ENCODE measurements at regions not wholly inside any gene's neighbourhood (a gene's known extent, or its start where the extent isn't known, plus 50 kb on each side); places are given as distances from the start of the nearest gene placed in this dataset.

- no peak for DNase-seq
- TF ChIP-seq CTCF (conservative IDR thresholded peaks at IDR 0.05; ENCODE audit: low read depth, low read length): no peak
- TF ChIP-seq EZH2phosphoT487 (IDR thresholded peaks at IDR 0.05; ENCODE audit: borderline replicate concordance, low read length): no peak
- TF ChIP-seq EZH2 (IDR thresholded peaks at IDR 0.05; ENCODE audit: low read length, unreplicated experiment): no peak
- H3K4me2 ChIP-seq (ENCODE audit: low read length): no peak overlapping the region
- no peak overlapping the region for H2AFZ ChIP-seq (ENCODE audit: low read length)
- H3K79me2 ChIP-seq (ENCODE audit: low read length): no peaks in the 10 kb centered on the region
- no peak for ATAC-seq
- no peaks in the 10 kb centered on the region for H4K20me1 ChIP-seq (ENCODE audit: low read length)
- CTCF ChIA-PET: no interaction called here
- no peak overlapping the region for H3K4me3 ChIP-seq (ENCODE audit: low read length)
- H3K4me1 ChIP-seq (ENCODE audit: insufficient read depth, low read length): no peaks in the 10 kb centered on the region
- no peaks in the 10 kb centered on the region for H3K36me3 ChIP-seq (ENCODE audit: low read depth, low read length)
- H3F3A ChIP-seq (ENCODE audit: low read length, unreplicated experiment): no peaks in the 10 kb centered on the region
- BruUV-seq (replicated peaks): no TSS peak
- H3K9me3 ChIP-seq (ENCODE audit: low read length): no peaks in the 10 kb centered on the region
- POLR2A ChIA-PET (ENCODE audit: unreplicated experiment): no interaction called here
- no peaks in the 10 kb centered on the region for H3K27me3 ChIP-seq (ENCODE audit: low read length)
- no peak overlapping the region for H3K9ac ChIP-seq (ENCODE audit: low read length)
- no peaks in the 10 kb centered on the region for H3K9me2 ChIP-seq (replicated peaks; ENCODE audit: low read length)
- intact Hi-C loops (cut with micrococcal nuclease): no loop called here
- no peak overlapping the region for H3K27ac ChIP-seq (ENCODE audit: low read length)
Observed at GRCh38 chr2:150222942-150223341, 264.5 kb downstream of the RND3 start.

GRCh38 chr2:150222379-150222778 lies 265.1 kb downstream of the RND3 start:
- Histone ChIP-seq H3K9me2 (replicated peaks; ENCODE audit: low read length) (no peaks in the 10 kb centered on the region), H3K27me3 (ENCODE audit: low read length) (no peaks in the 10 kb centered on the region), H3K36me3 (ENCODE audit: low read depth, low read length) (no peaks in the 10 kb centered on the region), H3K4me3 (ENCODE audit: low read length) (no peak overlapping the region), H3K9ac (ENCODE audit: low read length) (no peak overlapping the region), H3K4me2 (ENCODE audit: low read length) (no peak overlapping the region), H3K9me3 (ENCODE audit: low read length) (no peaks in the 10 kb centered on the region), H3K27ac (ENCODE audit: low read length) (no peak overlapping the region), H3K4me1 (ENCODE audit: insufficient read depth, low read length) (no peaks in the 10 kb centered on the region), H3F3A (ENCODE audit: low read length, unreplicated experiment) (no peaks in the 10 kb centered on the region), H4K20me1 (ENCODE audit: low read length) (no peaks in the 10 kb centered on the region), H3K79me2 (ENCODE audit: low read length) (no peaks in the 10 kb centered on the region), H2AFZ (ENCODE audit: low read length) (no peak overlapping the region)
- ChIA-PET CTCF (no interaction called here), POLR2A (ENCODE audit: unreplicated experiment) (no interaction called here)
- ATAC-seq (no peak), DNase-seq (no peak)
- no TSS peak for BruUV-seq (replicated peaks)
- TF ChIP-seq CTCF (conservative IDR thresholded peaks at IDR 0.05; ENCODE audit: low read depth, low read length): no peak
- no peak for TF ChIP-seq EZH2phosphoT487 (IDR thresholded peaks at IDR 0.05; ENCODE audit: borderline replicate concordance, low read length)
- TF ChIP-seq EZH2 (IDR thresholded peaks at IDR 0.05; ENCODE audit: low read length, unreplicated experiment): no peak
- intact Hi-C loops (cut with micrococcal nuclease): no loop called here

GRCh38 chr2:150219861-150220260 lies 267.6 kb downstream of the RND3 start:
- Histone ChIP-seq H3K4me3 (ENCODE audit: low read length) (no peak overlapping the region), H3K9me2 (replicated peaks; ENCODE audit: low read length) (no peaks in the 10 kb centered on the region), H3K79me2 (ENCODE audit: low read length) (no peaks in the 10 kb centered on the region), H3K36me3 (ENCODE audit: low read depth, low read length) (no peaks in the 10 kb centered on the region), H3F3A (ENCODE audit: low read length, unreplicated experiment) (no peaks in the 10 kb centered on the region), H3K9me3 (ENCODE audit: low read length) (no peaks in the 10 kb centered on the region), H3K4me2 (ENCODE audit: low read length) (no peak overlapping the region), H2AFZ (ENCODE audit: low read length) (no peak overlapping the region), H3K9ac (ENCODE audit: low read length) (no peak overlapping the region), H4K20me1 (ENCODE audit: low read length) (no peaks in the 10 kb centered on the region), H3K27ac (ENCODE audit: low read length) (no peak overlapping the region), H3K4me1 (ENCODE audit: insufficient read depth, low read length) (peaks cover under 1% of the 10 kb centered on the region; the same call in 1 of the 2 replicates), H3K27me3 (ENCODE audit: low read length) (no peaks in the 10 kb centered on the region)
- ChIA-PET CTCF (no interaction called here), POLR2A (ENCODE audit: unreplicated experiment) (no interaction called here)
- intact Hi-C loops (cut with micrococcal nuclease): no loop called here
- DNase-seq (no peak), ATAC-seq (no peak)
- TF ChIP-seq CTCF (conservative IDR thresholded peaks at IDR 0.05; ENCODE audit: low read depth, low read length) (no peak), EZH2 (IDR thresholded peaks at IDR 0.05; ENCODE audit: low read length, unreplicated experiment) (no peak), EZH2phosphoT487 (IDR thresholded peaks at IDR 0.05; ENCODE audit: borderline replicate concordance, low read length) (no peak)
- BruUV-seq (replicated peaks): no TSS peak

Data from PC-3 (cell line).